ENCODE measurements at regions not wholly inside any gene's neighbourhood (a gene's known extent, or its start where the extent isn't known, plus 50 kb on each side); places are given as distances from the start of the nearest gene placed in this dataset.

GRCh38 chr6:21666201-21666691 lies 72.7 kb downstream of the SOX4 start:
- TF ChIP-seq, protein P1, sequence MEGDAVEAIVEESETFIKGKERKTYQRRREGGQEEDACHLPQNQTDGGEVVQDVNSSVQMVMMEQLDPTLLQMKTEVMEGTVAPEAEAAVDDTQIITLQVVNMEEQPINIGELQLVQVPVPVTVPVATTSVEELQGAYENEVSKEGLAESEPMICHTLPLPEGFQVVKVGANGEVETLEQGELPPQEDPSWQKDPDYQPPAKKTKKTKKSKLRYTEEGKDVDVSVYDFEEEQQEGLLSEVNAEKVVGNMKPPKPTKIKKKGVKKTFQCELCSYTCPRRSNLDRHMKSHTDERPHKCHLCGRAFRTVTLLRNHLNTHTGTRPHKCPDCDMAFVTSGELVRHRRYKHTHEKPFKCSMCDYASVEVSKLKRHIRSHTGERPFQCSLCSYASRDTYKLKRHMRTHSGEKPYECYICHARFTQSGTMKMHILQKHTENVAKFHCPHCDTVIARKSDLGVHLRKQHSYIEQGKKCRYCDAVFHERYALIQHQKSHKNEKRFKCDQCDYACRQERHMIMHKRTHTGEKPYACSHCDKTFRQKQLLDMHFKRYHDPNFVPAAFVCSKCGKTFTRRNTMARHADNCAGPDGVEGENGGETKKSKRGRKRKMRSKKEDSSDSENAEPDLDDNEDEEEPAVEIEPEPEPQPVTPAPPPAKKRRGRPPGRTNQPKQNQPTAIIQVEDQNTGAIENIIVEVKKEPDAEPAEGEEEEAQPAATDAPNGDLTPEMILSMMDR (IDR thresholded peaks at IDR 0.05; ENCODE audit: low read length) = no peak
- TF ChIP-seq EZH2 (optimal IDR thresholded peaks at IDR 0.05; ENCODE audit: low read depth, low read length) = no peak
- no peak for TF ChIP-seq EZH2phosphoT487 (IDR thresholded peaks at IDR 0.05; ENCODE audit: low read length)

Data from MM.1S (cell line).